DMS114 treated with DMSO at 0.1 percent for 48 hours (cell line): ENCODE measurements at regions not wholly inside any gene's neighbourhood (a gene's known extent, or its start where the extent isn't known, plus 50 kb on each side); places are given as distances from the start of the nearest gene placed in this dataset.
"Not testable (repeated sequence)": the region's sequence is repeated elsewhere in the genome, so short reads cannot be mapped to it uniquely, and the experiment has no call there.

Experiments used
- DNase-seq: peaks from one replicate; lab custom pipeline; 2025; ENCODE audit not compliant: unreplicated experiment; lab: John Stamatoyannopoulos, UW

DNA sequence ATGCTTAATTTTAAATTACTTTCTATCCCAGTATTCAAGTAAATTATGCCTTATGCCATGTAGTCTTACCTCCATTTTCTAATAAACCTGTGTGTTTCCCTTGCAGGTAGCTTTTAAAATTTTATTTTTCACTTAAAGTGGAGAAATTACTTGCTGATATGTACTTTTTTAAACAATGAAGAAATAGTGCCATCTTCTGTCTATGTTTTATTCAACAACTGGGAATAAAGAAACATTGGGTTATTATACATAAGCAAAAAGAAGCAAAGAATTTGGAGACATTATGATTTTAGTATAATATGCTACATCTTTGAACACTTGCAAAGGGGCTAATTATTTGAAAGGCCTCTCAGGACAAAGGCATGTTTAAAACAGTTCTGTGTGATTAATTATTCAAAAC, 1912.9 kb downstream of the MRPL39 start:
- no peak for DNase-seq

DNA sequence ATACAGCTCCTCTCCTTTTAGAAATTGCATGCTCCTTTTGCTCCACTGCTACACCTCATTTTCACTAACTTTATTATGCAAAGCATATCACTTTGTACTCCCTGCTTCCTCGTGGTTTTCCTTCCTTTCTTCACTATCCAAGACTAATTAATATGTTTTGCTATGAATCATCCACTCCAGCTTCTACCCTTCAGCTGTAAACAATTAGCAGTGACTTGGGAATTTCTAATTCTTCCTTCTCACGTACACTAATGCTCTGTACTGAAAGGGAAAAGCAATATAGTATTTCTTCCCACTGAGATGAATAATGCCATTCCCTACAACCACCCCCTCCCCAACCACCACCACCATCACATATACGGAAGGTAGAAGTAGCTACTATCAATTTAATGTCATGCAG, 1917.0 kb downstream of the MRPL39 start:
- no peak for DNase-seq

DNA sequence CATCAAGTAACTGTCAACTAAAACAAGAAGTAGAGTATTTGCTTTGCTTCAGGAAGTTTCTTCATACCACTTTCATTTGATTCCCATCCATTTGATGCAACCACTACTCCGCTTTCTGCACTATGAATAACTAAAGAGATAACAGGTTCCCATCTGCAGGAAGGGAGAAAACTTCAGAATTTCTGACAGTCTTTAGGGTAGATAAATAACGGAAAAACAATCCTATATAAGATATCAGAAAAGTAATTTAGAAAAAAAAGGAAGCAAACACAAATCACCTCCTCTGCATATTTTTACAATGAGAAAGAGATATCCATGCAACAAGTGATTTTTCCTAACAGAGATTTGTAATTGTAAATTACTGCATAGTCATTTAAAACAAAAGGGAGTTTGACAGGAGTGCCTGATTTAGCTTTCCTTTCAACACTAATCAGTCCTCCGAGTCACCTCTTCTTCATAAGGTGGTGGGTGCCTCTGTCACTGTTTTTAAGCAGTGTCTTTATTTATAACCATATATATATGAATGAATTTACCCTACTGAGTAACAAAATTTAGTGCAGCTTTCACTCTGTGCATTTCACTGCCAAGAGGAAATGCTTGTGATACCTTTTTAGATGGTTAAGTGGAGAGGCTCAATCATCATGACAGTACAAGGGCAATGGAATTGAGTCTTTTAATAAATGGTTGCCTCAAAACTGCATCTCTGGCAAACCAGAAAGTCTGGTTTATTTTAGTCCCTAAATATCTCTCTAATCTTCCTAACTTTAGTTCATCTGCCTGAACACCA, 1920.4 kb downstream of the MRPL39 start:
- no peak for DNase-seq

DNA sequence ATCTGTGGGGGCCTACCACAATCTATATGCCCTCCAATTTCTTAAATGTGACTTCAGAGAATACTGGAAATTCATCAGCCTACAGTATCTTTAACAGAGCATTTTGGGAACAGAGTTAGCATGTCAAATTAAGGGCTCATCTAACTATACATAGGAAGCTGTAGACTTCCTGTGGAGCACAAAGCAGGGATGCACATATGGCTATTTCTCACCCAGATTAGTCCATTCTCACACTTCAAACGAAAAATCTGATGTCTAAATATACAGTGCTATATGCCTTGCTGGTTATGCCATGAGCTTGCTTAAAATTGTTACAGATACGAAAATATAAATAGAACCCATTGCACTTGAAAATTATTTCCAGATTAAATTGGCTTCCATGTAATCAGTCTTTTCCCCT, 1922.8 kb downstream of the MRPL39 start:
- DNase-seq: no peak

DNA sequence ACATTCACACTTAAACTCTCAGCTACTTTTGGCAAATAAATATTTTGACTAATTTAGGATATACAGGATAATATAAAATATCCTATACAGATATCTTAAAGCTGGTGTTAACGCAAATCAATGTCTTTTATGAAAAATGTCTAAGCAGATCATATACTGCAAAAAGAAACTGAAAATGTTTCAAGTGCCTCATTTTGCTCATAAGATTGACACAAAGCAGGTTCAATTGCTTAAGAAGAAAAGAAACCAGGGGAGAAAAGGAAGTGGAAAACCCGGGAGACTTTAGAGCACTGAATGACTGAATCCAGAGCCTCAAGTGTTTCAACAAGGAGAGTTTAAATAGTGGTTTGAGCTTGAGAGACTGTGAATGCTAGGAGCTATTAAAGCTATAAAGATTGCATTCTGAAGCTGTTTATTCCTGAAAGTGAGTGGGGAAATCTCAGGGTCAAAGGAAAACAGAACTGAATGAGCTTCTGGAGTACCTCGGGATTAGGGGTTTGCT, 1943.0 kb downstream of the MRPL39 start:
- no peak for DNase-seq

DNA sequence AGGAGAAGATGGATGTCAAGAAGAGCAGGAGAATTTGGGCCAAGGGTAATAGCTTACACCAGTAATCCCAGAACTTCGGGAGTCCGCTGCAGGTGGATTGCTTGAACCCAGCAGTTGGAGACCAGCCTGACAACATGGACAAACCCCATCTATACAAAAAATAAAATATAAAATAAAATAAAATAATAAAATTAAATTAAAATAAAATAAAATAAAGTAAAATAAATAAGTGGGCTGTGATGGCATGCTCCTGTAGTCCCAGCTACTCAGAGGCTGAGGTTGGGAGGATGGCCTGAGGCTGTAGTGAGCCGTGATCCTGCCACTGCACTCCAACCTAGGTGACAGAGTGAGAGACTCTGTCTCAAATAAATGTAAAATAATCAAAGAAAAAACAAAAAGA, 1946.7 kb downstream of the MRPL39 start:
- no peak for DNase-seq

DNA sequence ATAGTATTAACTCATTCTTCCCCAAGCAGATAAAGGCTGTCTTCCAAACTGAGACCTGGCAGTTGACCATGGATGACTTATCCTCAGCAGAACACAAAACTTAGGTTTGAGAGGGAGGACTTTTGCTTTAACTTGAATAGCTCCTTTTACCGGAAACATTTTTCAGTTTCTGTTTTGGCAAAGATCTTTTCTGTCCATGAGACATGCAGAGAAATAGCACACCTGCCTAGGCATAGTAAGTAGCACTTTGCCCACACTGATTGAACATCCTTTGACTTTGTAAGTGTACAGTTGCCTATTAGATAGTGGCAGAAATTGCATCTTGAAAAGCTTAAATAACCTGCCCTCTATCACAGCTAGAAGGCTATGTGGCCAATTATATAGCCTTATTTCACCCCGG, 1962.5 kb downstream of the MRPL39 start:
- no peak for DNase-seq

DNA sequence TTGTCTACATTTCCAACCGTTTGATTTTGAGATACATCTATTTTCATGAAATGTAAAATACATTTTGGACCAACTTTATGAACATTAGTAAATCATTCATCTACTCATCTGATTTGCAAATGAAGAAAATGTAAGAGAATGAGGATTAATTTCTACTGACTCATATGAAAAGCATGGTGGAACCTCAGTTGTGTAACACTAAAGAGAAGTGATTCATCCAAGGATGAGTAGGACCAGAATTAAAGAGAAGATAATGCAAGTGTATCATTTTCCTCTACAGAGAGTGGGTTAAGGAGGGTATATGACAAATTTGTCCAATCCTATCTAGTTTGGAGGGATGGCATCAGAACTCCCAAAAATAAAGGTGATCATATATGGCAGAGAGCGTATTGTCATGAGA, 1967.6 kb downstream of the MRPL39 start:
- DNase-seq: no peak

DNA sequence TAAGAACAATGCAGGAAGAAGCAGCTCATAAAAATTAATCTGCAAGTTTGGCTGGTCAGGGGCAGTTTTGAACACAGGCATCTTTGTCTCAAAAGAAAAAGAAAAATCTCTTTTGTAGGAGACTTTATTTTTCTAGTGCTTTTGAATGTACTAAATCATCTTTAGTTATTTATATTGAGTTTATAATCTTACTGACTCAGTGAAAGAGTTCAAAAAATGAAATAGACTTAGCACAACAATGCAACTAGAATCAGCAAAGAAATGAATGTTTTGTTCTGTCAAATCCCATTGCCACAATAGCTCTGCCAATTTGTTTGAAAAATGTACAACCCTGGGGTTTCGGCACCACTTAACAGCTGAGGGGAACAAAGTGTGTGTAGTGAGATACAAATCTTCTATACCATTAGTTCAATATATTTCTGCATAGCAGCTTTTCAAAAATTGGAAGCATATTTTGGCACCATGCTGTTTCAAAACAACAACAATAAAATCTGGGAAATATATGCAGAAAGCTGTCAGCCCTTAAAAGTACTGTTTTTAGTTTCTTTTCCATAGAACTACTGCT, 1969.1 kb downstream of the MRPL39 start:
- DNase-seq: no peak

DNA sequence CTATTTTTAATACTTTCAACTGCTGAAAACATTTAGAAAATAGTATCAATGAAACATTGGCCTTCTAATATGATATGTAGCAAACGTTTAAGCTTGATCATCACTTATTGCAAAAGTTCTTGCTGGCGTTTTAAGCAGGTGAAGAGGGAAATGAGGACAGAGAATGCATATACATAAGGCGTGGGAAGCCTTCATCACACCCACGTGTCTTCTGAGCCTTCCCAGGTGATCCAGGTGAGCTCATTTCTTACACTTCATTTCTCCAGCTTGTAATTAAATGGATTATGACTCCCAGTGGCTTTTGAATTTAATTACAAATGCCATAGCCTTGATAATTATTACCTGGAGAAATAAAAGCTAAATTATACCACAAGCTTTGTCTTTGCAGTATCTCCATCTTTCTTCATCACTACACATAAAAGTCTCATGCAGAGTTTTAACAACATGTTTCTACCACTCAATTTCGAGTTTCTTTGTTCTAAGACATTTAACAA, 1973.8 kb downstream of the MRPL39 start:
- no peak for DNase-seq

DNA sequence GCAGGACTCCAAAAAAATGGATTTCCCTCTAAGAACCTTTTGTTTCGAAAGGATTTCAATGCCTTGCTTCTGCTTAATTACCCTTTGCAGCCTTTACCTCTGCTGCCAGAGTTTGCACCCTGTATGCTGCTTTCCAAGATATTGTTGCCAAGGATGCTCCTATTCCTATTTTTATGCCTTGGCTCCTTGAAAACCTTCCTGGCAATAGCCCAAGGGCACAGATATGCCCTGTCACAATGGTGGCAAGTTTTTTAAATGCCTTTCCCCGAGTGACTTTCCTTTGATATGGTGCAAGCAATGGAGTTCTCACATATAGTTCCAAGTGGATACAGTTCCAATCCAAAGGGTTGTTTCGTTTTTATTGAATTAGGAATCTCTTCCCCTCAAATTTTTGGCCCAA, 1983.0 kb downstream of the MRPL39 start:
- DNase-seq: no peak

DNA sequence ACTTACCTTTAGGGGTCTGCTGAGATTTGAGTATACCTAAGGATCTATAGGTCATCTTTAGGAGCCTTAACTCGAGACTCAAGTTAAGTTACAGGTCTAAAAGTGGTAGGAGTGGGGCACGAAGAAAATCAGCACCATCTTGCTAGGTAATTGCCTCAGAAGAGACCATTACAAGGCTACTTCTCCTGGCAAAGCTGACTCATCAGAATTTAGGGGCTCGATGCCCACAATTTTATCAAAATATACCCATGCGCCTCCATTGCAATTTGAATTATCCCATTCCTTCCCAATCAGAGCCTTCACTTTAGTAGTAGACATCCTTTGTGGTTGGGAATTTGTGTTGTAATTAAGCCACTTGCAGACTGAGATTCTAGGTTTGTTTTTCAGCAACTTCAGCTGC, 1994.3 kb downstream of the MRPL39 start:
- no peak for DNase-seq

DNA sequence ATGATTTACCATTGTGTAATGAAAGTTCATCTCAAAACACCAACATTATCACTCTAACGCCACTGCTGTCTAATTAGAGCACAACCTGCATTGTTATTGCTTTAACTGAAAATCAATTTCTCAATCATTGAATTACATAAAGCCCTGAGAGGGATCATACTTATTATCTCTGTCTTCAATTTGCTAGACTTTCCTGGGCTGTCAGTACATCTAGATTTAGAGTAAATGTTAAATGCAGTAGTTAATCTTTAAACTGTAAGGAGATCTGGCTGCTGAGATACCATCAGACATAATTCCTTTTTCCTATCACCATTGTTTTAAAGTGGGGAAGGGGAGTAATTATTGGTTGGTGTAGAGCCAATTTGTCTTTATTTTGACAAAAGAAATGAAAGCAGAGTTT, 1995.1 kb downstream of the MRPL39 start:
- no peak for DNase-seq

DNA sequence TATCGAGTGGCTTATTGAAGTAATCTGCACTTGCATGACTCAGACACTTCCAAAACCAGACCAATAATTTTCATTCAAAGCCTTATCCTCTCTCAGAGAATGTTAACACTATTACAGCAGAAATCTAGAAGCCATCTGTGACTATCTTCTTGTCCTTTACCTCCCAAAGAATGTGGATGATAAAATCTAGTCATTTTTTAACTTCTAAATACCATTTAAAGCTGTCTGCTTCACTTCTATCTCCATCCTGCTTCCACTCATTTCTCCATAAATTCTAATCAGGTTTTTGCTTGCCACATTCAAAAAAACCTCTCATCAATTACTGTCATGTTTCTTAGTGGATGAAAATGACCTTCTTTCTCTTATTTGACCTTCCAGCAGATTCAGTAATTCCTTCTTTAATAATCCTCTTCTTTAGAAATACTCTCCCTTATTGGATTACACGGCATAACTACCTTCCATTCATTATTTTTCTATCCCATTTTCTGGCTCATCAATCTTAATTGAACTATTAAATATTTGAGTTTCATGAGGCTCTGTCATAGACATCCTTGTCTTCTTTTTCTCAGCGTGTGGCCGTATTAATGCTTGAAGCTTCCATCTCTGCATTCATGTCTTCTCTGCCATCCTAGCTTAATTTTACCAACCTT, 1999.4 kb downstream of the MRPL39 start:
- DNase-seq: no peak

DNA sequence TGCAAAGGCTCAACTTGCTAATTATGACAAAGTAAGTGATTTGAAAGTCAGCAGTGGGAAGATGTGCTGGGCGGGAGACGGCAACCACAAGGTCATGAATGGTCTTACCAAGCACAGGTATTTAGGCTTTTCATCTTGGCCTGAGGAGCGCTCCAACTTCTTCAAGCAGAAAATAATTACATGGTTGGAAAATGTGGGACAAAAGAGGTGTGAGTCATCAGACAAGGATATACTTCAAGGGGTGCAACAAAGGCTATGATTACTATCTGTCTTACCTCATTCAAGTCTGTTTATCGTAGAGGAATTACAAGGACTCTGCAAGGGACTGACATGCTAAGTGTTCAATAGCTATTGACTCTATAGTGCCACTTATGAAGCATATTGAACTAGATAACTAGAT, 2005.7 kb downstream of the MRPL39 start:
- DNase-seq: no peak

DNA sequence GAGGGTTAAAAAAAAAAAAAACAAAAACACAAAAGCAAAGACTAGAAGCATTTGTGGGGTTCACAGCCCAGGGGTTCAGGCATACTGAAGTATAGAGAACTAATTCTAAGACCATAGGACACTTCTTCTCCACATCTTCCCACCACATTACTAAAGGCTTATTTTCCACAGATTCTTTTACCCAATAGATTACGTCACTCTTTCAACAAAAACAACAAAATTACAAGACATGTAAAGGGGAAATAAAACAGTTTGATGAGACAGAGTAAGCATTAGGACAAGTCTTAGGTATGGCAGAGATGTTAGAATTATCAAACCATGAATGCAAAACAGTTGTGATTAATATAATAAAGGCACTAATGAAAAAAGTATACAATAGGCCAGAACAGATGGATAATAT, 2013.7 kb downstream of the MRPL39 start:
- no peak for DNase-seq

DNA sequence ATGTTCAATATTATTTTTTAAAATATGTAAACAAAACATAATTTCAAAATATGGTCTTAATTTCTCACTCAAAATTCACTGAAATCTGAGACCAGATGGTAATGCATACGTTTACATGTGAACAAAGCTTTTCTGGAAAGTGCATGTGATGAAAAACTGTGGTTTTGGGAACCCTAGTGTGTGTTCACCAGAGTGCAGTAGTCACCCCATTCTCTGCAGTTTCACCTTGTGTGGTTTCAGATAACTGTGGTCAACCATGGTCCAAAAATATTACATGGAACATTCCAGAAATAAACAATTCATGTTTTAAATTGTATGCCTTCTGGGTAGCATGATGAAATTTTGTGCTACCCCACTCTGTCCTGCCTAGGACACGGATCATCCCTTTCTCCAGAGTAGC, 2021.9 kb downstream of the MRPL39 start:
- no peak for DNase-seq

DNA sequence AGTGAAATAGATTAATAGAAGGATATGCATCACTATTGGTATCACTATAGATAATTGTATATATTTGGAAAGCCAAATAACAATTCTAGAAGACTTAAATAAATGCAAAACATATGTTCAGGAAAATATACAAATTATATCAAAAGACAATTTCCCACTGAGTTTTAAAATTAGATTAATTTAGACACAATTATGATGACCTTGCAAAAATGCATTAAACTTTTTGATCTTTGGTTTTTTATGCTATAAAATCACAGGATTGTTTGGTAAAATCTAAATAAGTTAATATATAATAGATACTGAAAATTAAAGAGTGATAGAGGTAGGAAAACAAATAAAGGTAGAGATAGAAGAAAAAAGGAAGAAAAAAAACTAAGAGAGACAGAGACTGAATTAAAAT, 2027.7 kb downstream of the MRPL39 start:
- DNase-seq: no peak

DNA sequence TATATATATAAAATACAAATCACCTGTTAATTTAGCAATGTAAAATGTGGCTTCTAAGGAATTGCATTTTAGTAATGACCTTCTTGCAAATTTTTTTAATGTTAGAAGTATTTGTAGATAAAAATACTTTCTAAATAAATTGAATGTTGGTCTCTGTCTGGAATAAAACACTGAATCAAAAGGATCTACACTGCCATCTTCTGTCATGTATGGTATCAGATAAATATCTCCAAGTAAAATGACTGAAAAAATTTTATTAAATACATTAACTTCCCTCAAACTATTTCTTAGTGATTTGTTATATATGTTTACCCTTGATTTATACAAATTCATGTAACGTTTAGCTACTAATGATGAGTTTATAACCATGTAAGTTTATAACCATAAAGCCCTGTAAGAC, 2029.3 kb downstream of the MRPL39 start:
- DNase-seq: no peak

DNA sequence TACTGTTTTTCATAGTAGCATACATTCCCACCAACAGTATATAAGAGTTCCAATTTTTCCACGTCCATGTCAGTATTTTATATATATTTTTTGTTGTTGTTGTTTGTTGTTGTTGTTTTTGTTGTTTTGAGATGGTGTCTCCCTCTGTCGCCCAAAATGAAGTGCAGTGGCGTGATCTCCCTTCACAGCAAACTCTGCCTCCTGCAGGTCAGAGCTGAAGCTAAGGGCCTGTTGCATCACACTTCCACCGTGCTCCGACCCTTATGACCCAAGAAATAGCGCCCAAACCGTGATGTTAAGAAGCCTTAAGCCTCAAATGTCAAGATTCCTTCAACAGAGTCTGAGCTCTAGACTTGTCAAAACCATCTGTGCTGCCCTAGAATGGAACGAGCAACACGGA, 2032.3 kb downstream of the MRPL39 start:
- DNase-seq: no peak

DNA sequence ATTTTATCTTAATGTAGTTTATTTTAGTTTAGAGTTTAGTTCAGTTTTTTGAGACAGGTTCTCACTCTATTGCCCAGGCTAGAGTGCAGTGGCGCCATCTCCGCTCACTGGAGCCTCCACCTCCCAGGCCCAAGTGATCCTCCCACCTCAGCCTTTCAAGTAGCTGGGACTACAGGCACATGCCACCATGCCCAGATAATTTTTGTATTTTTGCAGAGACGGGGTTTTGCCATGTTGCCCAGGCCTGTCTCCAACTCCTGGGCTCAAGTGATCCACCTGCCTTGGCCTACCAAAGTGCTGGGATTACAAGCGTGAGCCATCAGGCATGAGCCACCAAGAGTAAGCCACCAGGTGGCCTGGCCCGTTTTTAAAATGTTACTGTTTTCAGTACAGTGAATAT, 2058.4 kb downstream of the MRPL39 start:
- DNase-seq: not testable (repeated sequence)

DNA sequence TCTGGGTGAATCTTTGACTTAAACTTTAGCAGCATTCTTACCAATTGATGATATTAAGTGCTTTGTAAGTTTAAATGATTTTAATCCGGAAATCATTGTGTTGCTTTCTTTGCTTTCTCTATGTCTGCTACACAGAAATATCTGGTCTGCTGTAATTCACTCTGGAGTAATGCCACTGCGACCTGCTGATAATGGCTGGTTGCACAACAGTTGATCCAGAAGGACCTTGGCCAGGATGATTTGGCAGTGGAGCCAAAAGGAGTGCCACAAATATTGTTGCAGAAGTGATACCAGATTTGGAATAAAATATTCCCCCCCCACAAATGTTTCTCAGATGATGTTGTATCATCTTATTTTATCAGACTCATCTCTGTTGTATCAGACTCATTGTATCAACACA, 2063.9 kb downstream of the MRPL39 start:
- no peak for DNase-seq
